ENCODE measurements at regions not wholly inside any gene's neighbourhood (a gene's known extent, or its start where the extent isn't known, plus 50 kb on each side); places are given as distances from the start of the nearest gene placed in this dataset.

DNA sequence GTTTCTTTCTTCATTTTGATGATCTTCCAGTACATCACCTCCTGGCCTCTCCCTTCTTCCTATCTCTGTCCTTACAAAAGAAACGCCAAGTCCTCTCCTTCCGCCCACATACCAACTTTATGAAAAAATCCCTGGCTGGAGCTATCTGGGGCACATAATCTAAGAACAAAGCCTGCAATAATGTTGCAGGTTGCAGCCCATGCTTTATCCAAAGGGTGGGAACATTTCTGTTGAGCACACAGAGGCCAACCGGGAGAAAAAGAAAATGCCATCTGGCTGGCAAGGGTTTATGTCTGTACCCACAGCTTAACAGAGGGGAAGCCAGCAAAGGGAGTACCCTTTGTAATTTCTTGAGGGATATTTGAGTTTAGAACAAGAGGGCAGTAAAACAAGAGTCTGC is 409.6 kb downstream of the SOX9 start:
- DNase-seq = no peak

DNA sequence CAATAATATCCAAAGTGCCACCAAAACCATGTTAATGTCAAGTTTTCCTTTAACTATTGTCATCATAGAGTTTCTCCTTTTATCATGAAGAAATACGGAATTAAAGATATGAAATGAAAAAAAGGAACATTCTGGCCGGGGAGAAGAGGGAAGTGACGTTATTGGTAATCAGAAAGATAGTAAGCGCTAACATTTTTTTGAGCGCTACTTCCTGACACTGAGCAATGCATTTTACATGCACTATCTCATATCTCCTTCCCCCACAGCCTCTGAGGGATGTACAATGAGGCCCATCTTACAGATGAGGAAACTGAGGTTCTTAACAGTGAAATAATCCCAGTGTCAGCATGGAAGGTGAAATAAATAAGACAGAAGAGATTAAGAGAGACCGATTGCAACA is 410.9 kb downstream of the SOX9 start:
- no peak for DNase-seq

DNA sequence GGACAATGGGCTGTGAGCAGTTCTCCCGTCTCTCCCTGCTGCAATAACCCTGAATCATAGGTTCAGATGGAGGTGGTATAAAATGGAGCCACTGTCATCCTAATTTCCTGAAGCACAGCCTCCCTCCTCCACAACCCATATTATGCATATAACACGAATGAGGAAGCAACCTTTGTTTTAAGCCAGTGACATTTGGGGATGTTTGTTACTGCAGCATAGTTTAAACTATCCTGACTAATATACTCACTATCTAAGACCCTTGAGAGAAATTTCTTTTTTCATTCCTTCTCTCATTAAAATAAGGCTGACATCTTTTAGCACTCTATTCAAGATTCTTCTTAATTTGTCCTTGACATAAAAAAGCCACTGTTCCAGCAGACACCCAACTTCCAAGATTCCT is 413.4 kb downstream of the SOX9 start:
- no peak for DNase-seq

DNA sequence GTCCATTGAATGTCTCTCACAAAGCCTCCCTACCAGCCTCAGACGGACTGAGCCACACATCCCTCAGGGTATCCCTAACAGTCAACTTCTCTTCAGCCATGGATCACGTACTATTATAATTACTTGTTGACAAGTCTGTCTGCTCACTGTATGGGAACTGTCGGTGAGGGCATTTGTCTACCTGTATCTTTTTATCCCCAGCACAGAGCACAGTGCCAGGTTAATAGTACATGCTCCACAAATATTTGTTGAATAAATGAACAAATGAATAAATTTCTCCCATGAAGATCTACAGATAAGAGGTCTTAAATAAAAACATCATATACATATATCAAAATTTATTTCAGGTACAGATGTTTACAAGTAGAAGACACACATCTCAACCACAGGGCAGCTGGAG is 414.0 kb downstream of the SOX9 start:
- DNase-seq = no peak

DNA sequence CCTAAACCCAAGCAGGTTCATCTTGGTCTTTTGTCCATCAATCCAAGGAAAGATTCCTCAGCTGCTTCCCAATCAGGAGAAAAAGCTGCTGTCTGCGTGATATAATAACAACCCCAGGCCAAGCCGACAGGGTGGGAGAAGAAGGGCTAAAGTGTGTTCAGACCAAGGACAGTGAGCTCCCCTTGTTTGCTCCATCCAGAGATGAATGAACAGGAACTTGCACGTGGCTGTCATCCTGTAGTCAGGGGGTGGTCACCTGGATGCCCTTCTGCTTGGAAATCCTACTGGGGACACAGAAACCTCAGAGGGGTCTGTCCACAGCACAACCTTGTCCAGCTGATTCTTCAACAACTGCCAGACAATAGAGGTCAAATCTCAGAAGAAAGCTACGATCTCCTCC is 414.5 kb downstream of the SOX9 start:
- no peak for DNase-seq

DNA sequence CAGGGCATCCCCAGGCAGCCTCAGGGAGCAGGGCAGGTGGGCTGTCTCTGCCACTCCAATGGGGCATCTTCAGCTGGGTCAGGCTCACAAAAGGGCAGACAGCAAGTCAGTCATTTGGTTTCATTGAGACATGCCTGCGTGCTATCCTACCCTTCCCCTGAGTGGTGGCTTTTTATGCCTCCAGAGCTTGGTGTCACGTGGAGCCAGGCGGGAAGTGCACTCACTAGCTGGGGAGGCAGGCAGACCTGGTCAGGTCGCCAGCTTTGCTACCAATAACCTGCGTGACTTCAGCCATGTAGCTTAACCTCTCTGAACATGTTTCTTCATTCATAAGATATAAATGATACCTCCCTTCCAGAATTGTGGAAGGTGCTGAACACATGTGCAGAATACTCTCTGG is 415.0 kb downstream of the SOX9 start:
- DNase-seq = no peak

DNA sequence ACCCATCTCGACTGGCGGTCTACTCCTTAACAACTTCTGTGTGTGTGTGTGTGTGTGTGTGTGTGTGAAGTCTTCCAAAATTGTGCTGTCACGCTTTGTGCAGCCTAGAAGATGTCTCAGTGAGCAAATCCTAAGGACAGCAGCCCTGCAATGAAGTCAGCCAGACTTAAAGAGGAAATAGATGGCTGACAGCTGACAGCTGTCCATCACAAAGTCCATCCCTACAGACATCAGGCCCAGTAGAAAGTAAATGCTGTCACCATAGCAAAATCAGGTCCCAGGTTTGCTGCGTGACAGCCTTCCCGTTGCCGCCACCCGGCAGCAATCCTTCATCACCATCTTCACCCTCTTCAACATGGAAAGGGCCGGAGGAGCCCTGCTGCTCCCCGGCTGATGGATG is 416.0 kb downstream of the SOX9 start:
- DNase-seq = no peak

DNA sequence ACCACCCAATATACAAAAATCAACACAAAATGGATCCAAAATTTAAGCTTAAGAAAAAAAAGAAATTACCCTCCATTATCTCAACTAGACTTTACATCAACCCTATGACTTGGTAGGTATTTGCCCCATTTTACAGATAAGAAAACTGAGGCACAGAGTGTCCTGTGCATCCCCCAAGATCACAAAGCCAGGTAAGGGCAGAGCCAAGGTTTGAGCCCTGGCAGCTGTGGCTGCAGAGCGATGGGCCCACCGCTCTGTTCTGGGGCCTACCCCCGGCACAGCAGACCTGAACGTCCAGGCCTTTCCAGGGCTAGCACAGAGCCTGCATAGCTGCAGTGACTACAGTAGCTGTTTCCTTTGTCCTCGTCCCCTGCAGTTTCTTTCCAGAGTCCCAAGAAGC is 417.6 kb downstream of the SOX9 start:
- DNase-seq = no peak

DNA sequence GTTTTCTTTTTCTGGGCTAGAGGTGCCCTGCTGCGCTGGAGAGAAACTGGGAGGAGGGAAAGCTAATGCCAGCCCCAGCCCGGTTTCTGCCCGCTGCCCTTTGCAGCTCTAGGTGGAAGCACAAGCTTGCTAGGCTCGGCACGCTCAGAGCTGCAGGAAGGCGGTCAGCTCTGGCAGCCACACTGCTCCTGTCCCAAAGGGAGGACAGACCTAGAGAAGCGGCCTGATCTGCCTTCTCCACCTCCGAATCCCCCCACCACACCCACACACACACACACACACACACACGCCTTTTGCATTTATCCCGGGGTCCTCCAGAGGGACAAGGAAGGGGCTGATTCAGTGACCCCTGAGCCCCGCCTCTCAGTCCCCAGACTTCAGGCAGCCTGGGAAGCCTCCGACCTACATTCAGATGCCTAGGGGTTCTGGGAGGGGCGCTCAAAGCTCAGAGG is 418.1 kb downstream of the SOX9 start:
- DNase-seq = no peak

DNA sequence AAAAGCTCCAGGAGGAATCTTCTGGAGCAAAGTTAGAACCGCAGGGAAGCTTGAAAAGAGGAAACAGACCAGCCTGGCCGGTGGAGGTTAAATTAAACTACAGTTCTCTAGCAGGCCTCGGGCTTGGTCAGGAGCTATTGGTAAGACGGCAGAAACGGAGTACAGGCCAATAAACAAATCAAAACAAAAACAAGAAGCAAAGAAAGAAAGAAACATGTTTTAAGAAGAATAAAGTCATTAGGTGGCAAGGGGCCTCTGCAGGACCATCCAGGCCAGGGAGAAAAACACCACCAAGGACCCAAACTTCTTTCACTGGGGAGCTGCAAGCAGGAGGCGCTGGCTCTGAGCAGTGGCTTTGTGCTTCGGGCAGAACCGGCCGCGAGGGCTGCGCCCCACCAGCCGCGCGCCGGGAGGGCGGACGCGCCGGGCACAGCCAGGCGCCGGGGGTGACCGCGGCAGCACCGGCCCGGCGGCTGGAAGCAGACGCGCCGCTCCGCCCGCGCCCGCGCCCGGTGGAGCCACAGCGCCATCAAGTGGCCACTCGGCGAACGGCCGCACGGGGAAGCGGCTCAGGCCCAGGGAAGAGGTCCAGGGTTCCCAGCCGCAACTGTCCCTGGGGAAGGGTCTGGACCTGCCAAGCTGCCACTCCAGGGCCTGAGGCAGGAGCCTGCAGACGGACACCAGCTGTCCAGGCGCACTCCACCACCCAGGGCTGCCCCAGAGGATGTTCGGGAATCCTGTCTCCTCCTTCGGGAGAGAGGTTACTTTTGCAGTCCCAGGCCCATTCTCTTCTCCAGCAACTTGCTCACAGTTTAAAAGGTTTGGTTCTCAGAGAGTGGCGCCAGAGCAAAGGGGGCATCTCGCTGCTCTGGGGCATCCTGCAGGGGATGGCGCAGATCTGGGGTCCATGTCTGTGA is 419.4 kb downstream of the SOX9 start:
- peak; percentile 68 to 84 for DNase-seq

DNA sequence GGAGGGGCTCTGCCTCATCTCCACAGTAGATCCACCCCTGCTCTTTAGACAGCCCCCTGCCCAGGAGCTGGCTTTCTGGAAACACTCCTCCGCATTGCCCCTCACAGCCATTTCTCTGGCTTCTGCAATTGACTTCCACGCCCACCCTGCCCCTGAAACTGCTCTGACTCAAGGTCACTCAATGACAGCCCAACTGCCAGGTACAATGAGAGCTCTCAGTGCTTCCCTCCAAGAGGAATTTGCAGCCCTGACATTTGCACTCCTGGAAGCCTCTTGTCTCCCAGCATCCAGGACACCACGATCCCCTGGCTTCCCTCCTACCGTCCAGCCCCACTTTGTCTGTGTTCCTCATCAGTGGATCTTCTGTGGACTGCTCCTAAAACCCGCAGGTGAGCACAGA is 421.5 kb downstream of the SOX9 start:
- no peak for DNase-seq

DNA sequence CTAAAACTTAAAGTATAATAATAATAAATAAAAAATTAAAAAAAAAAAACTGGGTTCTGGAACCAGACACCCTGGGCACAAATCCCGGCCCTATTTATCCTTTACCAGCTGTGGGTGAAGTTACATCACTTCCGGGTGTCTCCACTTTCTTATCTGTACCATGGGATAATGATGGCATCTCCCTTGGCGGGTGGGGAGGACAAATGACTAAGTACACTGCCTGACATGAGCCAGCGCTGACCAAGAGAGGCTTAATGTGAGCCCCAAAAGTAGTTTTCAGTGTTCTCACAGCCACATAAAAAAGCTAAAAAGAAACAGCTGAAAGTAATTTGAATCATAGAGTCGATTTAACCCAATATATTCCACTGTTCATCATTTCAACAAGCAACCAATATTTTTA is 424.9 kb downstream of the SOX9 start:
- DNase-seq = no peak

DNA sequence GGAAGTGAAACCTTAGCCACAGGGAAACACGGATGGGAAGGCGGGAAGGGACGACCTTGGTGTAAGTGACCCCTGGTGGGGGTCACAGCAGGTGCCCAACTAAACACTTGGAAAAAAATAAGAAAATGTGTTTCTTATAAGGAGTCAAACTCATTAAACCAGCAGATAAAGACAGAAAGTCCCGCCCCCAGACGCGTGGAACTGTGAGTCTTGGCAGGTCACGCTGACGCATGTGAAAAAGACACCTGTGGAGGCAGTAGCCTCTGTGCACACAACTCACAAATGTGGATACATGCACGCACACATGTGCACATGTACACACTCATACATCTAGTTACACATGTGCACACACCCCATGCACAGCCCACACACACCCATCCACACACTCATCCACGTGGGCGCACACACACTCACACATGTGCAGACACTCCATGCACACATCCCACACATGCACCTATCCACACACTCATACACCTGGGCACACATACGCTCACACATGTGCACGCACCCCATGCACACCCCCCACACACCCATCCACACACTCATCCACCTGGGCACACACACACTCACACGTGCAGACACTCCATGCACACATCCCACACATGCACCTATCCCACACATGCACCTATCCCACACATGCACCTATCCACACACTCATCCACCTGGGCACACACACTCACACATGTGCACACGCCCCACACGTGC is 432.4 kb downstream of the SOX9 start:
- DNase-seq = no peak

DNA sequence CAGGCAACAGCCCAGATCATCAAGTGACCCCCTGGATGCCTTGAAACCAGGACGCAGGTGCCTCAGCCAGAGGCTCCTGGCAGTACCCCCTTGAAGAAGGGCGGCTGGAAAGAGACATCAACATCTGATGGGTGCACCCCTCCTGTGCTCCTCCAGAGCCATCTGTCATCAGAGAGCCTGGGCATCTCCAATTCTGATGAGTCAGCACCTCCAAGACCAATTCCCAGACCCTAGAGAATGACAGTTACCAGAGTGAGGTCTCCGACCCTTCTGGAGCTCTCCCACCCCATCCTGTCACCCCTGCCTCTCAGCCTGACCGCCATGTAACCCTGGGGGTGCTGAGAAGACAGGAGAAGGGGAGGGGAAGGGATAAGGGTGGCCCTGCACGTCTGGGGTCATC is 433.7 kb downstream of the SOX9 start:
- DNase-seq = no peak

DNA sequence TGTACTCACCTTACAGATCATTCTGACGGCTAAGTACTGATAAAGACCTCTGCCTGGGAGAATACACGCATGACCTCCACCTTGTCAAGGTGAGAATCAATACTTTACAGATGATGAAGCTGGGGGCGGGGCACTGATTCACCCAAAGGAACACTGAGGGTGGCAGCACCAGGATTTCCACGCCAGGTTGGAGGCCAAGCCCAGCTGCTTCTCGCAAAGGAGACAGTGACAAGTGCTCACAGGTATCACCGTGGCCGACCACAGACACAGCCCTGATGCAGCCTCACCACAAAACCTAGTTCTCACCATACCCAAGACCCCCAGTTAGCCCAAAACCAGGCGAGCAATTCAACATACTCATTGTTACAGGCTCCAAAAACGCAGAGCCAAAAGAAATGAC is 434.2 kb downstream of the SOX9 start:
- no peak for DNase-seq

DNA sequence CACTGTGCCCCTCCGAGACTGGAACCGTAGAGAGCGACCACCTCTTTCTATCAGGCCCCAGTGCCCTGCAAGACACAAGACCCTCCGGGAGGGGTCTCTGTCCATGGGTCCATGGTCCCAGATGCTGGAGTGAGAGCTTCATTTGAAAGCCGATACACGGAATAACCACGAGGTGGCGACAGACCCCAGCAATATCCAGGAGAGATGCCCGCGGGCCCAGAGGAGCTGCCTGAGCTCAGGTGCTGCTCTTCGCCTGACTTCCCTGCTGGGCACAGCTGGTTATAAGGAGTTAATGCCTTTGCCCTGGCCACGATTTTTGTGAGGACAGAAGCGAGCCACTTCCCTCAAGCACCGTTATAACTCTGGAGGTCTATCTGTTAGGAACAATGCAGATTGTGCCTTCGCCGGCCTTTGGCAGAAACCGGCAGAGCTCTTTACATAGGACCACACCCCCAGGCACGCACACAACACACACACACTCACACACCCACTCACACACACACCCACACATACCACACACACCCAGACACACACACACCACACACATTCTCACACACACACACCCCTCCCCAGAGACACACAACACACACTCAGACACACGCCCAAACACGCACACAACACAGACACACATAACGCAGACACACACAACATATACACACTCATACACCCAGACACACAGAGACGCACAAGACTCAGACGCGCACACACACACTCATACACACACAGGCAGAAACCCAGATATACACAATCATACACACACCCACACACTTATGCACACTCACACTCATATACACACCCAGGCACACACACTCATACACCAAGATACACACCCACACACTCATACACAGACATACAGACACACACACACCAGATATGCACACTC is 436.4 kb downstream of the SOX9 start:
- peak; percentile 69 to 71 for DNase-seq

DNA sequence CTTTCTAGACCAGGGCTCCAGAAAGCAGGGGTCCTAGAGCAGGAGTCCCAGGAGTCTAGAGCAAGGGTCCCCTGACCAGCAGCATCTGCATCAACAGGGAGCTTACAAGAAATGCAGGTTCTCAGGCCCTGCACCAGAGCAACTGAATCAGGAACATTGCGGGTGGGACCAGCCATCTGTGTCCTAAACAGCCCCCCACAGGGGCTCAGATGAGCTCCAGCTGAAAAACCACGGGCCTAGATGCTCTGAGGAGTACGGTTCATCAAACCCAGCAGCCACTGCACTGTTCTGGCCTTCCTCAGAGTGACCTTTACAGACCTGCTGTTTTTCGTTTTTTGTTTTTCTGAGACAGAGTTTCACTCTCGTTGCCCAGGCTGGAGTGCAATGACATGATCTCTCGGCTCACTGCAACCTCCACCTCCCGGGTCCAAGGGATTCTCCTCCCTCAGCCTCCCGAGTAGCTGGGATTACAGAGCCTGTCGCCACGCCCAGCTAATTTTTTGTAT is 438.2 kb downstream of the SOX9 start:
- DNase-seq = no peak

DNA sequence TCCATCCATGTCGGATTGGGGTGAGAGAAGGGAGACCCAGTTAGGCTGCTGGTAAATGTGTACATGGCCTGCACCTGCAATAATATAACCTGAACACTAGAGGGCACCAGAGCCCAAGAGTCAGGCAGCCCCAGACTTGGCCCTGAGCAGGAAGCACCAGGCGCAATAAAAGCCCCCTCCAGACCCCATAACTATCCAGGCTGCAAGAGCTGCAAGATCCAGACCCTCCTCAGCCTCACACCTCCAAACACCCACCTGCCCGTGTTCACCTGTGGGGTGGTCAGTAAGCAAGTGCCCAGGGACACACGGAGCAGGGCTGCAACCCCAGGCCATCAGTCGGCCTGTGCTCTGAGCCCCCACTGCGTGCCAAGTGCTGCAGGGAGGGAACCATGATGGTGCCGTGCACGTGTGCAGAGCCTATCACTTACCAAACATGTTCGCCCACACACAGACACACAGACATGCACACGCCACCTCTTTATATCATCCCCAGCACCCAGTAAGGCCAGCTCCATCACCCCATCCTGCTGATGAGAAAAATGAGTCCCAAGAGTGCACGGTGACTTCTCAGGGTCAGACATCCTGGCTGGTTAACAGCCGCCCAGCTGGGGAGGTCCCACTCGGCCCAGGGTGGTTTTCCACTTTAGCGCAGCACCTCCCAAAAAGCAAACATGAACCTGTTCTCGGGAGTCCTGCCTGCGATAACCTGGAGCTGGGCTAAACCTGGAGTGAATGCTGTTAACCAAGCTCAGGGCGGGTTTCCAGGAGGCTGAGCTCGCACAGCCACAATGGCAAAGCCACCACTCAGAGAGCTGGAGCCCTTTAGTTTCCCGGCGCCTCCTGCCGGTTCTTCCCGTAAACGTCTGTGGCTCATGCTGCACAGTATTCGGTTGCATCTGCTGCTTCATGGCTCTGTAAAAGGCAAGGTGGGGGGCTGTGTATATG is 439.8 kb downstream of the SOX9 start:
- peak; percentile 82 to 86 for DNase-seq

DNA sequence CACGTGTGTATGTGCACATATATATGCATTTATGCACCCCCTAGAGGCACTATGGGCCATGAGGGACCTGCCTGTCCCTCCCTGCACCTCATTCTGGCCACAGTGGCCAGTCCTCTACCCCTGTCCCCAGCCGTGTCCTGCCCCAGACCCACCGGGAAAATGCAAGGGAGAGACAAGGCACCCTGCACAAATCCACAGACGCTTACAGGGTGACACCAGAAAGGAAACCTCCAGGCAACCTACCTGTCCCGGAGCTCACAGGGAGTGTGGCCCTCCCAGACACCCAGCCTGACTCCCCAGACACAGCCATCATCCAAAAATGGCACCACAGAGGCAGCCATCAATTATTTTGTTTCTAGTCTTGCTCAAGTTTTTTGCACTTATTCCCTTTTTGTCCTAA is 440.4 kb downstream of the SOX9 start:
- DNase-seq = no peak

DNA sequence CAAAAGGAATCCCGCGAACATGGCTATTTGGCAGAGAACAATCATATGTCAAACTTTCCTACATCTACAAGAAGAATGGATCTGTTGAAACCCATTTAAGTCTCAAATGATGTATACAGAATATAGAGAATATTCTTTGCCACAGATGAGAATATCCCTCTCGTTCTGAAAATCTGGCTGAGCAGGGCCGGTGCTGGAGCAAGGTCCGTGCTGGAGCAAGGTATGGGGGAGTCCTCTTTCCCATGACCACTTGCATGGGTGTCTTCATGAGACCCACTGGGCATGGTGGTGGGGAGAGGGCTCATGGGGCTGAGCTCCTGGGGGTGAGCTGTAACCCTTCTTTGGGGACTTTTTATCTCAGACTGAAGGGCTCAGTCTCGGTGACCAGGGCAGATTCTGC is 440.9 kb downstream of the SOX9 start:
- DNase-seq = no peak

DNA sequence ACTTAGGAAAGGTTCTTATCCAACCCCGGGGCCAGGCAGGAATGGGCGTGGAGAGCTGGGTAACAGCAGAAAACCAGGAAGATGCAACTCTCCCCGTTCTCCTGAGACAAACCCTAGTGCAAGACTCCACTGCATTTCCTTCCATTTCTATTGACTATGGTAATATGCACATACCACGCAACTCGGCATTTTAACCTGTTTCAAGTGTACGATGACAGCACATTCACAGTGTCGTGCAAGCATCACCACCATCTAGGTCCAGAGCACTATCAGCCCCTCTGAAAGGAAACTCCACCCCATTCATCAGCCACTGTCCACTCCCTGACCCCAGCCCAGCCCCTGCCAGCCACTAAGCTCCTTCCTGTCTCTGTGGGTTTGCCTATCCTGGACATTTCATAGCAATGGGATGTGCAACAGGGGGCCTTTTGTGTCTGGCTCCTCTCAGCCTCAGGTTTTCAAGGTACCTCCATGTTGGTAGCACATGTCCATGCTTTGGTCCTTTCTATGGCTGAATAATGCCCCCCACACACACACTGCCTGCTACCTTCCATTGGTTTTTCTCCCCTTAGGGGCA is 441.9 kb downstream of the SOX9 start:
- no peak for DNase-seq

DNA sequence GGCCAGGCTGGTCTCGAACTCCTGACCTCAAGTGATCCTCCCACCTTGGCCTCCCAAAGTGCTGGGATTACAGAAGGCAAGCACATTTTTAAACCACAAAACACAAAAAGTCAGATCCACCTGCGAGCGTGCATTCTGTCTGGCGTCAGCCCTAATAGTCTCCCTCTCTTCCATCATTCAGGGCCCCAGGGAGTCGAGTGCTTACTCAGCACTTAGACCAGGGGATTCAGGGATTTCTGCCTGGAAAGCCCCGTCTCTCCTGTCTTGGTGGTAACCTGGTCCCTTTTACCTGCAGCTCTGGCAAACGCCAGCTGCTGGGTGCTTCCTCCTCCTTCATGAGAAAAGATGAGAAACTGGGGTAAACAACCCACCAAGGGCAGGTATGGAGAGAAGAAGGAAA is 443.1 kb downstream of the SOX9 start:
- DNase-seq = no peak

Measured in NCI-H2081 (cell line).